ENCODE measurements at regions not wholly inside any gene's neighbourhood (a gene's known extent, or its start where the extent isn't known, plus 50 kb on each side); places are given as distances from the start of the nearest gene placed in this dataset.

DNA sequence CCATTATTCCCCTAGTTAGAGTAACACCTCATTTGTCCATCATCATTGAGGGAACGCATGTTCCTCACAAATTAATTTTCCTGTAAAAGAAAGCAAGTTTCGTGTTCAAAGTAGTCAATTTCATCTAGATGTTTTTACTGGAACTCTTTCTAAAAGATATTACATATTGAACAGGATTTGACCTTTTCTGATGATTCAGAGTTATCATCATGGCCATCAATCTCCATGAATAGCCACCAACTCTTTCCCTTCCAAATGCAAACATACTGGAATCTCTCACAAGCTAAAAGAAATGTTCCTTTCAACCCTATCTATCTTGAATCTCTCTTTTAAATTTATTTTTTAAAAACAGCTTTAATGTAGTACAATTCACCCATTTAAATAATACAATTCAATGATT, 263.1 kb upstream of the FAR2 start:
- no peaks in the 10 kb centered on the region for H3K4me1 Mint-ChIP-seq
- no peak overlapping the region for H3K27ac Mint-ChIP-seq
- H3K4me3 Mint-ChIP-seq: no peak overlapping the region
- H3K27me3 Mint-ChIP-seq: no peaks in the 10 kb centered on the region
- H3K9me3 Mint-ChIP-seq: no peaks in the 10 kb centered on the region
- DNase-seq: no peak
- H3K36me3 Mint-ChIP-seq: no peaks in the 10 kb centered on the region

DNA sequence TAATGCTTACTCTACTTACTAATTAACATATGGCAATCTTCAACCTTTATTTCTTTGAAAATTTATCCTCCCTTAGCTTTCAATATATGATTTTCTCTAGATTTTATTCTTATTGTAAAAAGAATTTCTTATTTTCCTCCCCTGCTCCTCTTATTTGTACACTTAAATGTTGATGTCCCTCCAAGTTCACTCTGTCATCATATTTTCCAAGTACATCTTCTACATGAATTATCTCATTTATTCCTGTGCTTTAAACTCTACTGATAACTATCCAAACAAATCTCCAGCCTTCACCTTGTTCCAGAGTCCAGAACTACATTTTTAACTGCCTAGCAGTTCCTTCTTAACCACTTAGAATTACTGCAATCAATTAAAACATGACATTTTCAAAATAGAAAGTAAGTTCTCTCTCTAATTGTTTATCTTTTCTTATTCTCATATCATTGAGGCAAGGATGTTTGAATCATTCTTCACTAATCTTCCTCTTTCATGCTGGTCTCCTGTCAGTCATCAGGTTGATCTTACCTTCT, 261.6 kb upstream of the FAR2 start:
- no peak for DNase-seq
- H3K27ac Mint-ChIP-seq: no peak overlapping the region
- no peak overlapping the region for H3K4me3 Mint-ChIP-seq
- no peaks in the 10 kb centered on the region for H3K9me3 Mint-ChIP-seq
- H3K27me3 Mint-ChIP-seq: no peaks in the 10 kb centered on the region
- no peaks in the 10 kb centered on the region for H3K4me1 Mint-ChIP-seq
- no peaks in the 10 kb centered on the region for H3K36me3 Mint-ChIP-seq

DNA sequence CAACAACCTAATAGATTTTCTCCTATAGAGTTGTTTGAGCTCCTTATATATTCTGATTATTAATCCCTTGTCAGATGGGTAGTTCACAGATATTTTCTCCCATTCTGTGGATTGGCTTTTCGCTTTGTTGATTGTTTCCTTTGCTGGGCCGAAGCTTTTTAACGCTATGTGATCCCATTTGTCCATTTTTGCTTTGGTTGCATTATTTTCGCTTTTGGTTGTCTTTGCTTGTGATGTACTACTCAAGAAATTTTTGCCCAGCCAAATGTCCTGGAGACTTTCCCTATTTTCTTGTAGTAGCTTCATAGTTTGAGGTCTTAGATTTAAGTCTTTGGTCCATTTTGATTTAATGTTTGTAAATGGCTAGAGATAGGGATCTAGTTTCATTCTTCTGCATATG, 258.4 kb upstream of the FAR2 start:
- Mint-ChIP-seq H3K4me3 (no peak overlapping the region), H3K27ac (no peak overlapping the region), H3K4me1 (no peaks in the 10 kb centered on the region), H3K36me3 (no peaks in the 10 kb centered on the region), H3K9me3 (no peaks in the 10 kb centered on the region), H3K27me3 (no peaks in the 10 kb centered on the region)
- DNase-seq: no peak

DNA sequence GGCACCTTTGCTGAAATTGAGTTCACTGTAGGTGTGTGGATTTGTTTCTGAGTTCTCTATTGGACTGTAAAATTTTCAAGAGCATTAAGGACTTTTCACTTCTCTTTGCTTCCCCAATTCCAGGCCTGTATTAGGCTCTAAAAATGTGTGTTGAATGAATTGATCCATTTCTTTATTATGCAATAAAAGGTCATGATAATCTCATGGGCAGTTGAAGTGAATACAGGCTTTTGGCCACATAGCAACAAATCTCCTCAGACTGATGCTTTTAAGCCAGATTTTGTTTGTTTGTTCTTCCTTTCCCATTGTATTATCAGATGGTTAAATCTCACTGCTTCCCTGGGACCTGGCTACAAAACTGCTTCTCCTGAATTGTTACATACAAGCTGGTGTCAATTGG, 258.0 kb upstream of the FAR2 start:
- Mint-ChIP-seq H3K27ac (no peak overlapping the region), H3K36me3 (no peaks in the 10 kb centered on the region), H3K4me3 (no peak overlapping the region), H3K4me1 (no peaks in the 10 kb centered on the region), H3K27me3 (no peaks in the 10 kb centered on the region), H3K9me3 (no peaks in the 10 kb centered on the region)
- DNase-seq: no peak

DNA sequence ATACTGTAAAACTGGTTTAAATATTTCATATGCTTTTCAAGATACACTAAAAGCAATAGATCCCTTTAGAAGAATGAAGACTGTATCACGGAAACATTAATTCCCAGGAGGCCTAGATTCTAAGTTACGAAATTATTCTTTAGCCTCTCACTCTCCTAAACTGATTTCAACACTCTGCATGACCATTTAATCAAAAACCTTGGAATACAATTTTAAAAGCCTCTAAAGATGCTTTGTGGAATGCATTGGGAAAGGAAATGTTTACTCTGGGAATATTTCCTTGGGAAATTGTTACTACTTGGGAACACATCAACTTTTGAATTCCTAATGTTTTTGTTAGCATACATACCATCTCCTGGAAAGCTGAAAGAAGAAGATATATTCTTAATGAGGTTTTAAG, 255.7 kb upstream of the FAR2 start:
- Mint-ChIP-seq H3K9me3 (no peaks in the 10 kb centered on the region), H3K4me3 (no peak overlapping the region), H3K4me1 (no peaks in the 10 kb centered on the region), H3K27me3 (no peaks in the 10 kb centered on the region), H3K27ac (no peak overlapping the region), H3K36me3 (no peaks in the 10 kb centered on the region)
- DNase-seq: no peak

DNA sequence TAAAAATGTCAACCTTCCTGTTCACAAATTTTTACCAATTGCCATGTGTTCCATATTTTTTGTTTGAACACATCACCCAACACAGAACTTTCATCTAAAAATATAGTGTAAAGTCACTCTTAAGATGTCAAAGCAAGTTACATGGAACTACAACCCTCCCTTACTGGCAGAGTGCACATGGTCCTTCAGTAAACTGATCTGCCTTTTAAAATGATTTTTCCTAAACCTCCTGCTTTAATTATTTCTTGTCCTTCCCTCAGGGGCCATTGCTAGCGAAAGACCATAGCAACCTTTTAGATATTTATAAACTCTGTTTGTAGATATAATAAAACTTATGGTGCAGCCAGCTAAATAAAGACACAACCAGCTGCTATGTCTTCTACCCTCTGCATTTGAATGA, 255.2 kb upstream of the FAR2 start:
- Mint-ChIP-seq H3K27ac (no peak overlapping the region), H3K4me3 (no peak overlapping the region), H3K9me3 (no peaks in the 10 kb centered on the region), H3K27me3 (no peaks in the 10 kb centered on the region), H3K4me1 (no peaks in the 10 kb centered on the region), H3K36me3 (no peaks in the 10 kb centered on the region)
- no peak for DNase-seq

DNA sequence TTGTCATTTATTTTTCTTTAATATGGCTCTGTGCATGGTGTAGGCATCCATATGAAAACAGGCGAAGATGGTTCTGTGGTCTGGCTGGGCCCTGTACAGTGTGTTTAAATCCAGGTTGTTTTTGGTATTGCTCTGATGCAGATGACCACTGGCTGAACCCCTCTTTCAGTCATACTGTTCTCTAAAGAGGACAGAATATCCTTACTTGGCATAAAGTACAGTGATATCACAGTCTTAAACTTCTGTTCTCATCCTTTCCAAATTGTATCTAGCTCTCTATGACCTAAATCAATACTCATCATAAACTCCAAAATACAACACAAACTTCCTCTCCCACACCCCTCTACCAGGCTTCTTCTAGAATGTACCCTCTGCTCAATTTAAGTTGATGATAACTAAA, 252.7 kb upstream of the FAR2 start:
- H3K4me1 Mint-ChIP-seq: no peaks in the 10 kb centered on the region
- H3K36me3 Mint-ChIP-seq: no peaks in the 10 kb centered on the region
- no peak for DNase-seq
- no peaks in the 10 kb centered on the region for H3K9me3 Mint-ChIP-seq
- H3K4me3 Mint-ChIP-seq: no peak overlapping the region
- H3K27ac Mint-ChIP-seq: no peak overlapping the region
- H3K27me3 Mint-ChIP-seq: no peaks in the 10 kb centered on the region

DNA sequence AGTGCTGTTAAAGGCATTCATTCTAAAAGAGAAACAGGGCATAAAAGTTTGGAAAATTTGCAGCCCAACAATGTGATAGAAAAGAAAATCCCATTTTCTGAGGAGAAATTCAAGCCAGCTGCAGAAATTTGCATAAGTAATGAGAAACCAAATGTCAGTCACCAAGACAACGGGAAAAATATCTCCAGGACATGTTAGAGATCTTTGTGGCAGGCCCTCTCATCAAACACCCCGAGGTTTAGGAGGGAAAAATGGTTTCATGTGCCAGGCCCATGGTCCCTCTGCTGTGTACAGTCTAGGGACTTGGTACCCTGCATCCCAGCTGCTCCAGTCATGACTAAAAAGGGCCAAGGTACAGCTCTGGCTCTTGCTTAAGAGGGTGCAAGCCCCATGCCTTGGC, 251.0 kb upstream of the FAR2 start:
- no peak for DNase-seq
- Mint-ChIP-seq H3K4me3 (no peak overlapping the region), H3K27me3 (no peaks in the 10 kb centered on the region), H3K27ac (no peak overlapping the region), H3K4me1 (no peaks in the 10 kb centered on the region), H3K36me3 (no peaks in the 10 kb centered on the region), H3K9me3 (peaks cover 2% of the 10 kb centered on the region)

DNA sequence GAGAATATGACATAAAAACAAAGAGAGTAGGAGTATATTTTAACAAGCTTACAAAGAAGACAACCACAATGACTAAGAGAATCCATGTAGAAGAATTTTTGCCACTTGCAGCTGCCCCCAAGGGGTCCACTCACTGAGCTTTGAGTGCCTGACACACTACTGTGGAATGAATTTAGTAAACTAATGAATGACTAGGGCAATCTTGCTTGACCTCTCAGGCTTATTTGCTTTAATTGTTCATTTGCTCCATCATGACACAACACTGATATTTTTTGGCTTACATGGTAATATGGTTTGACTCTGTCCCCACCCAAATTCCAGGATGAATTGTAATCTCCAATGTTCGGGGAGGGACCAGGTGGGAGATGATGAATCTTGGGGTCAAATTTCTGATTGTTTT, 249.1 kb upstream of the FAR2 start:
- DNase-seq: no peak
- Mint-ChIP-seq H3K27me3 (no peaks in the 10 kb centered on the region), H3K36me3 (no peaks in the 10 kb centered on the region), H3K27ac (no peak overlapping the region), H3K4me1 (no peaks in the 10 kb centered on the region), H3K4me3 (no peak overlapping the region), H3K9me3 (peaks cover 2% of the 10 kb centered on the region)

DNA sequence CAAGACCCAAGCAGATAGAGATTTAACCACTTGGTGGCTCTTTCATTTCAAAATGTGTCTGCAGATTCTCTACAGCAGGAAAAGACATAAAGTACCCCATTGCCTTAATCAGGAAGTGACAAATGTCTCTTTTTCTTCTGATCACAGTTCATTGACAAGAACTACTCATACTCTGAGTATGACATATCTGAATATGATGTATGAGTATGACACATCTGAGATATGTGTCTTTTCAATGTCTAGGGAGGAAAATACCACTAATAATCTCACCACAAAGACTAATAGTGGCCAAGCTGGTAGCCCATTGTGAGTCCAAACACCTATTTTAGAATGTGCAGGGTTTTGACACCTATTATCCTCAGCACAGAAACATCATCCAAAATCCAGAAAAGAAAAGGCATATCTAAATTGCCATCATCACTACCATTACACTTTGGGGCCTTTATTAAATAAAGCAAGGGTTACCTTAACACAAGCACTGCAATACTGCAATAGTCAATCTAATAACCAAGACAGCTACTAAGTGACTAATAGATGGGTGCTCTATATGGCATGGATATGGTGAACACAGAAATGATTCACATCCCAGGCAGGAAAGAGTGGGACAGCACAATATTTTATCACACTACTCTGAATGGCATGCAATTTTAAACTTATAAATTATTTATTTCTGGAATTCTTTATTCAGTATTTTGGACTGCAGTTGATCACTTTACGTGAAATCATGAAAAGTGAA, 243.7 kb upstream of the FAR2 start:
- peaks cover 2% of the 10 kb centered on the region for H3K27me3 Mint-ChIP-seq
- DNase-seq: no peak
- no peak overlapping the region for H3K27ac Mint-ChIP-seq
- no peaks in the 10 kb centered on the region for H3K4me1 Mint-ChIP-seq
- H3K4me3 Mint-ChIP-seq: no peak overlapping the region
- H3K36me3 Mint-ChIP-seq: no peaks in the 10 kb centered on the region
- H3K9me3 Mint-ChIP-seq: peaks cover 9% of the 10 kb centered on the region

DNA sequence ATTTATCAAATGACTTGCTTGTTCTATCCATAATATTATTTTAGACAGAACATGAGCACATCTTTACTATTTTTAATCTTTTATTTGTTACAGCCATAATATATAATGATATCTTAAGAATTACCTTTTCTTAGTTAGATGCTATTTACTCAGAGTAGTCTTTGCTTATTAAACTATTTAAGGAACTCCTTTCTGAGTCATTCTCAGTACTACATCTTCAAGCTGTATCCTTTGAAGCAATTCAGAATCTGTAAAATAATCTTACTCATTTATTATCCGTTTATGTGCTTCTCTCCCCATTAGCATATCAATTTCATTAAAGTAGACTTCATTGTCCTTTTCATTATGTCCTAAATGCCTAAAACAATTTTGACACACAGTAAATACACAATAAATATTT, 240.4 kb upstream of the FAR2 start:
- Mint-ChIP-seq H3K4me3 (no peak overlapping the region), H3K36me3 (no peaks in the 10 kb centered on the region), H3K4me1 (no peaks in the 10 kb centered on the region), H3K27me3 (peaks cover 5% of the 10 kb centered on the region), H3K27ac (no peak overlapping the region), H3K9me3 (peaks cover 21% of the 10 kb centered on the region)
- DNase-seq: no peak

DNA sequence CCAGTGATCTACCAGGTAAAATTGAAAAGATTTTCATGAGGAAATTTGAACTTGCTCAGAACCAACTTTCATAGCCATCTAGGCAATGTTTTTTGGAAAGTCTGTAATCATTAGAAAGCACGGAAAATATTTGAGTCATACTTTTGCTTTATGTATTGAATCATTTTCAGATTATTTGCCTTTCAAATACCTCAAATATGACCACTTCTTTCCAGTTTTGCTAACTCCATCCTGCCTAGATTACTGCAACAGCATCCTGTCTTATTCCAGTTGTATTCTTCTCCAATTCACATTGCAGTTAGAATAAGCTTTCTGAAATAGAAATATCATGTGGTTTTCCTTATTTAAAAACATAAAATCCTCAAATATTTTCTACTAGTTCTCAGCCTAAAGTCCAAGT, 239.8 kb upstream of the FAR2 start:
- H3K9me3 Mint-ChIP-seq: peaks cover 27% of the 10 kb centered on the region
- DNase-seq: no peak
- H3K36me3 Mint-ChIP-seq: peaks cover 2% of the 10 kb centered on the region
- no peaks in the 10 kb centered on the region for H3K4me1 Mint-ChIP-seq
- H3K27ac Mint-ChIP-seq: no peak overlapping the region
- H3K27me3 Mint-ChIP-seq: peaks cover 5% of the 10 kb centered on the region
- no peak overlapping the region for H3K4me3 Mint-ChIP-seq

DNA sequence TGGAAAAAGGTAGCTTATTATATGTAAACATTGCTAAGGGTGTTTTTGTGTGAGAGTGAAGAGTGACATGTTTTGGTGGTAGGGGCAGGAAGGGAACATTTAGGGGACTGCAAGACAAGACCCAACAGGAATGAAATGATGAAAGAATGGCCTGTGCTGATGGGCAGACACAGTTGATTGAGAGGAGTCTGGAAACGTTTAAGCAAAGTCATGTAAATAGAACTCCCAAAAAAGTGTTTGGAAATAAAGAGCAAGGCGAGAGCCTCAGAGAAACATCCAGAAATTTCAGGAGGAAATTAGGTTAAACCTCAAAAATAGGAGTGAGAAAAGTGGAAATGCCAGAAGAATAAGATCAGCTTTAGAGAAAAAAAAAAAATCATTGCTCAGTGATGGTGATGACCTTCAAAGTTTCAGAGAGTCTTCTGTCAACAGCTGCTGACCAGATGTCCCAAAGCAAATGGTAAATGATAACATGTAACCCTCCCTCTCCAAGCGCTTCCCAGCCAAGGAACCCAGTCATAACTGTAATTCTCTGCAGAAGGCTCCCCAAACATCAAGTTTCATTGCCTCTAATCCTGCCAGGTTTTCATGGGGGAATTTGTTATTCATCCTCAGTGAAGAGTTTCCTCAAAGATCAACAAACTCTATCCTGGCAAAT, 223.2 kb upstream of the FAR2 start:
- Mint-ChIP-seq H3K4me1 (no peaks in the 10 kb centered on the region), H3K36me3 (no peaks in the 10 kb centered on the region), H3K27ac (no peak overlapping the region), H3K4me3 (no peak overlapping the region), H3K27me3 (no peaks in the 10 kb centered on the region), H3K9me3 (peaks cover 11% of the 10 kb centered on the region)
- DNase-seq: no peak

DNA sequence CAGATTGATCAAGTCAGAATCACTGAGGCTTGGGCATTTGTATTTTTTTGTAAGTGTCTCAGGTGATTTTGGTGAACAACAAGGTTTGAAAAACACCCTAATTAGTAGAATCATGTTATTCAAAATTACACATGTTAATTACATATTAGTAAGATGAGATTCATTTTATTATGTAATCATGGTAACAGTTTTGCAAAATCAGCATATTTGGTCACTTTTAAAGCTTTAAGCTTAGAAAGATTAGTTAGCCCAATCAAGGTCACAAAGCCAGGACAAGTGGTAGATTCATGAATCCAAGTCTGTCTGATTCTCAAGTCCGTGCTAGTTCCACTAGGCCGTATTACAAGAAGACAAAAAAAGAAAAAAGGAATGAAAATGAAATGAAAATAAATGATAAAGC, 218.4 kb upstream of the FAR2 start:
- no peaks in the 10 kb centered on the region for H3K4me1 Mint-ChIP-seq
- no peaks in the 10 kb centered on the region for H3K27me3 Mint-ChIP-seq
- H3K9me3 Mint-ChIP-seq: no peaks in the 10 kb centered on the region
- no peaks in the 10 kb centered on the region for H3K36me3 Mint-ChIP-seq
- H3K4me3 Mint-ChIP-seq: no peak overlapping the region
- no peak for DNase-seq
- H3K27ac Mint-ChIP-seq: no peak overlapping the region

DNA sequence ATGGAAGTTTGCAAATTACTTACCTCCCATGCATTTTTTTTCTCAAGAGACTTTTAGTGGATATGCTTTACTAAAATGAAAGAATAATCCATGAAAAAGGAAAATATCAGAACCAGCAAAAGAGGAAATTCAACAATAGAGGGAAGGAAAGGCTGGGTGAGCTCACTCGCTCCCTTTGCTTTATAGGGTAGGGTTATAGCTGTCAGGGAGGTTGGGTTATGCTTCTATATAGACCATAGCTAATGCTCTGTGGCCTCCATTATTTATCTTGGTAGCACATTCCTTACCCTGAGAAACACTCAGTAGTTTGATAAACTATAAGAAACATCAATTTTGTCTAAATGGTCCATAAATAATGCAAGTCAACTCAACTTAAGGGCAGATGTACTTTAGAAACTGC, 215.9 kb upstream of the FAR2 start:
- no peak overlapping the region for H3K4me3 Mint-ChIP-seq
- no peak overlapping the region for H3K27ac Mint-ChIP-seq
- DNase-seq: no peak
- H3K36me3 Mint-ChIP-seq: no peaks in the 10 kb centered on the region
- peaks cover 3% of the 10 kb centered on the region for H3K27me3 Mint-ChIP-seq
- H3K9me3 Mint-ChIP-seq: no peaks in the 10 kb centered on the region
- H3K4me1 Mint-ChIP-seq: no peaks in the 10 kb centered on the region

DNA sequence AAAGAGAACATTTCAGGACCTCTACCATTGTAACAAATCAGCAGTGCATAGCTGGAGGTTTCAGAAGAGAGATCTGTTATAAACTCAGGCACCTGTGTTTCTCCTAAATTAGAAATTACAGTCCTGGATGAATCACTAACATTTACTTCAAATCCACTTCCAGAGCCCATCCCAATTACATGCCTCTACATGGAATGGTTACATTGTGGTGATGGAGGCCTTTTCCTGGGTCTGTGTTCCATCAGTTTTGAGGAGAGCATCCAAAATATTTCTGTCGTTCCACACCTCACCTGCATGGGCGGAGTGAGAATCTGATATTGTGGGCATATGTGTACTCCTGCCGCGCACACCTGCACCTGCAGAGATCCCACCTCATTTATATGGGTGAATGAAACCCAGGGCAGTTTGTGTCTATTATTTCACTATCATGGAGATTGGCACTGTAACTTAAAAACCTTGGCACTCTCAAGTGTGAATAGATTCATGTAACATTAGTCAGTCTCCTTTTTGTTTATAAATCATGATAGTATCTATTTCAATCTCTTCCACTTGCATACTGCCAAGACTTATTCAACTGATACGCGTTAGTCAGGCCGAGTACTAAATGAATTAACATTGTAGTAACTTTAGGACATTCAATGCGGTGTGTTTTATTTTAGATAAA, 215.1 kb upstream of the FAR2 start:
- H3K36me3 Mint-ChIP-seq: no peaks in the 10 kb centered on the region
- no peak overlapping the region for H3K27ac Mint-ChIP-seq
- H3K9me3 Mint-ChIP-seq: no peaks in the 10 kb centered on the region
- H3K27me3 Mint-ChIP-seq: peaks cover 7% of the 10 kb centered on the region
- no peak overlapping the region for H3K4me3 Mint-ChIP-seq
- H3K4me1 Mint-ChIP-seq: no peaks in the 10 kb centered on the region
- DNase-seq: no peak
